GM21528 (cell line): ENCODE measurements at regions not wholly inside any gene's neighbourhood (a gene's known extent, or its start where the extent isn't known, plus 50 kb on each side); places are given as distances from the start of the nearest gene placed in this dataset.
"Not testable (repeated sequence)": the region's sequence is repeated elsewhere in the genome, so short reads cannot be mapped to it uniquely, and the experiment has no call there.

ENCODE experiments used
- ATAC-seq: cut with Tn5 transposase; IDR thresholded peaks from one replicate; pipeline ENCODE4 v1.9.1; 2021; ENCODE audit warnings: mild to moderate bottlenecking, moderate library complexity; ENCODE audit not compliant: unreplicated experiment, low FRiP score

- ATAC-seq: no peak
Observed at GRCh38 chr10:2895594-2896196, 171.7 kb upstream of the PFKP start.

- ATAC-seq: no peak
Observed at GRCh38 chr10:2893991-2894390, 173.4 kb upstream of the PFKP start.

- ATAC-seq: no peak
Observed at GRCh38 chr10:2893158-2893845, 174.0 kb upstream of the PFKP start.

- ATAC-seq: no peak
Observed at GRCh38 chr10:2891770-2892124, 175.6 kb upstream of the PFKP start.

- no peak for ATAC-seq
Observed at GRCh38 chr10:2891073-2891769, 176.1 kb upstream of the PFKP start.

GRCh38 chr10:2890093-2890492 is 177.3 kb upstream of the PFKP start:
- no peak for ATAC-seq

GRCh38 chr10:2888403-2889004 is 178.8 kb upstream of the PFKP start:
- ATAC-seq: no peak

GRCh38 chr10:2887391-2888070 is 179.8 kb upstream of the PFKP start:
- ATAC-seq: no peak

- no peak for ATAC-seq
Observed at GRCh38 chr10:2886662-2887061, 180.7 kb upstream of the PFKP start.

GRCh38 chr10:2885288-2886278 is 181.8 kb upstream of the PFKP start:
- ATAC-seq: no peak

- ATAC-seq: not testable (repeated sequence)
Observed at GRCh38 chr10:2883983-2884540, 183.3 kb upstream of the PFKP start.

- ATAC-seq: no peak
Observed at GRCh38 chr10:2883238-2883637, 184.1 kb upstream of the PFKP start.

- no peak for ATAC-seq
Observed at GRCh38 chr10:2882628-2883027, 184.7 kb upstream of the PFKP start.

GRCh38 chr10:2881720-2882620 is 185.4 kb upstream of the PFKP start:
- ATAC-seq: no peak

- ATAC-seq: not testable (repeated sequence)
Observed at GRCh38 chr10:2880050-2880449, 187.3 kb upstream of the PFKP start.

- no peak for ATAC-seq
Observed at GRCh38 chr10:2878818-2879217, 188.5 kb upstream of the PFKP start.

- ATAC-seq: no peak
Observed at GRCh38 chr10:2876032-2876431, 191.3 kb upstream of the PFKP start.

- no peak for ATAC-seq
Observed at GRCh38 chr10:2874963-2875362, 192.4 kb upstream of the PFKP start.
